Amniotic epithelial cell (primary cell): ENCODE measurements at regions not wholly inside any gene's neighbourhood (a gene's known extent, or its start where the extent isn't known, plus 50 kb on each side); places are given as distances from the start of the nearest gene placed in this dataset.
"Not testable (repeated sequence)": the region's sequence is repeated elsewhere in the genome, so short reads cannot be mapped to it uniquely, and the experiment has no call there.

Source experiments
- DNase-seq: peaks from one replicate; pipeline ENCODE4 v3.0.0-alpha.2; 2010; ENCODE audit warnings: low read depth

DNA sequence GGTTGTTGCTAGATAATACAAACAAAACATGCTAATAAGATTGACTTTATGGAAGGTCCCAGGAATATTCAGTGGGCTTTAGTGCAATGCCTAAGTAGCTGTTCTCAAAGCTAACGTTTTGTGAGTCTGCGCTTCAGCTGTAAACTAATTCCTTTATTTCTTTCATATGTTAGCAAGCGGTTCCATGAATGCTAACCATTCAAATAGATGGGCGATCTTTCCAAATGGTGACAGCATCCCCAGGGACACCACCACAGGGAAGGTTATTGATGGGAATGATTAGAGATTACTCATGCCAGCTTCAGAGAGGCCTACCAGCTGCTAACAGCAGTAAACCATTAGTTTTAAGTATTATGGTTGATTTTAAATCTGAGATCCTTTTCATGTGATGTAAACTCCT lies 405.7 kb upstream of the MCTP2 start:
- DNase-seq = no peak

DNA sequence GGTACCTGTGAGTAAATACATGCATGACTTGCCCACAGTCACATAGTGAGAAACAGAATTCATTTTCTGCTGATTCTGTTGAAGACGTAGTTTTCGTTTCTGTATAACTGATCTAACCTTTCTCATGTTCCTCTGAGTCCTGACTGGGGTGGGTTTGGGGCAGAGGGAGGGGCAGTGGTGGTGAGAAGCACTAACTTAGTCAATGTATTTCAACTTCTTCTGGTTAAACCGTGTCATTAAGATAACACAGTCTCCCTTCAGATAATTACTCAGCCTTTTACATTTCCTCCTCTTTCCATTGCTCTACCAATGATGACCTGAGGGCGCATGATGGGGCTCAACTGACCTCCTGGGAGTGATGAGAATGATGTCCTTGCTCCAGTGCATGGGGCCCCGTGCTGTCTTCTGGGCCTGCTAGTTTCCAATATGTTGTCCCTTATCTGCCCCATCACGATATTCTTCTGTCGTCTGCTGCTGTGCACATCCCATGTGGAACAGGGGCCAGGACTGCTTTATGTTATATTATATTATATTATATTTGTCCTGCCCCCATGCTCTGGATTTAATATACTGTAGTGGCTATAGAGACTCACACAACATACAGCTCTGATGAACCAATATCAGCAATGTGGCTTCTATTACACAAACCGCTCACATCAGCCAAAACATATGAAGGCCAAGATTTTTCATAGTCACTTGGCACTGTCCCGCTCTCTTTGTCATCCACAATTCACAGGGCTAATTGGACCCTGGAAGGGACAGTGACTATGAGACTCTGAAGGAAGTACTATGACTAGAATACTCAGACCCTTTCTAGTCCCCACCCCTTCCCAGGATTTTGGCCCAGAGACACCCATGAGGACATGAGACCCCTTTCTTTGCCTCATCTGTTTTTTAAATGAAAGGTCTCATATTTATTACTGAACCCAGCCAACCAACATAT lies 407.1 kb upstream of the MCTP2 start:
- no peak for DNase-seq

DNA sequence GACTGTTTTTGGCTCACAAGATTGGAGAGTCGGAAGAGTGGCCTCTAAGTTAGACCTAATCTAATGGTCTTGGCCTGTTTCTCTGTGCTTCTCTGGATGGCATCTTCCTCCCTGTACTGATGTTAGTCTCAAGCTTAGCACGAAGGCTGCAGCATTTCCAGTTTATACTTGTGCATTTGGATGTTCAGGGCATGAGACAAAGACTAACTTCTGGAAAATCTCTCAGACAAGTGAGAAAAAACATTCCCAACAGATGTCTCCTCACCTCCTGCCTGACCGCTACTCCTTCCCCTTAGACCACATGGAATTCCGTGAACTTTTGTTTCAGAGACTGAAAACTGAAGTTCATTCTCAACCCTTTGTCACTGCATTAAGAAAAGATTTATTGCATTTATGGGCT lies 410.8 kb upstream of the MCTP2 start:
- no peak for DNase-seq

DNA sequence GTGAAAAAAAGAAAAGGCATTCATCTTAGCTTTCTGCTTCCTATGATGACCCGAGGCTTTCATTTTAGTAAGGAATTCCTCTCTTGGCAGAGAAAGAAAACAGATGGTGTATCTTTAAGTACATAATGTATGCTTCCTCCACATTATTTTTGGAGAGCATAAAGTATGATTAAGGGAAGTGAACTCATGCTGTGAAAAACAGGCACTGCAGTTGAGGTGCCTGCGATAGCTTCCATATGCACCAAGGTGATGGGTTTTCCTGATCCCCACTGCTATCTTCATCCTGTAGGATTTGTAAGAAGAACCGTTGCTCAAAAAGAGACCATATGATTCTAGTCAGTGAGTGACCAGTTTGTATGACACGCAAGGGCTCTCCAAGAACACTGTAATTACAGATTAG lies 411.5 kb upstream of the MCTP2 start:
- no peak for DNase-seq

DNA sequence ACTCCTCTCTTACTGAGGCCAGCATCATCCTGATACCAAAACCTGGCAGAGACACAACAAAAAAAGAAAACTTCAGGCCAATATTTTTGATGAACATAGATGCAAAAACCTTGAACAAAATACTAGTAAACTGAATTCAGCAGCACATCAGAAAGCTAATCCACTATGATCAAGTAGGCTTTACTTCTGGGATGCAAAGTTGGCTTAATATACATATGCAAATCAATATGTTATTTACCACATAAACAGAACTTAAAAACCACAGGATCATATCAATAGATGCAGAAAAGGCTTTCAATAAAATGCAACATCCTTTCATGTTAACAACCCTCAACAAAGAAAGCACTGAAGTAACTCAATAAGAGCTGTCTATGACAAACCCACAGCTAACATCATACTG lies 414.5 kb upstream of the MCTP2 start:
- no peak for DNase-seq

DNA sequence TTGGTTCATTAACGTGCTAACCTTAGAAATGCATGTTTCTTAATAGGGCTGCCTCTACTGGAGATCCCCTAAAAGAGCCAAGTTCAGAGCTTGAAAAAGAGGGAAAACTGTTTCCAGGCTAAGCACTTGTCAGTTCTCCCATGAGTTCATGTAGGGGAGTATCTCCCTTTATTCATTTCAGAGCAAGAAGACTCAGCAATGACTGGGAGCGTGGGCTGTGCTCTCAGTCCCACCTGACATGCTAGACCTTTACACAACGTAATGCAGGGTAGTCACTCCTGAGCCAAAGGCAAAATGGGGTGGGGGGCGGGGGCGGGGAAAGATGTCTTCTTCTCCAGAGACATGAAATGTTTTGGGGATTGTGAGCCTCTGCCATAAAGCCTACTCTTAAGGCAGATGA lies 420.1 kb upstream of the MCTP2 start:
- no peak for DNase-seq

DNA sequence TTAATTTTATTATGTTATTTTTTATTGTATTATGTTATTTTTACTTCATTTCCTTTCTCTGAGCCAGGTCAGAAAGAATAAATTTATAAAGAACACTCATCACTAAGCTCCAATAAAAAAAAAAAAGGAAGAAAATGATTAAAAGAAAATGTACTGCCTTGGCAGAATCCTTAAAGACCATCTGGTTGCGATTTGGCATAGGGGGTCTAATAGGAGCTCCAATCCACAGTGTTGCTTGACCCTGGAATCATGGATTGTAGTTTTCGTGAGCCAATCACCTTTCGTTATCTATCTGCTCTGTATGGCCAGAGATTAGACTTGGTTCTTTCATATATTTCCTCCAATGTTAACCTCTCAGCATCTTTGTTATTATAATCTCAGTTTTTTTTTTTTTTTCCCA lies 421.8 kb upstream of the MCTP2 start:
- DNase-seq = no peak

DNA sequence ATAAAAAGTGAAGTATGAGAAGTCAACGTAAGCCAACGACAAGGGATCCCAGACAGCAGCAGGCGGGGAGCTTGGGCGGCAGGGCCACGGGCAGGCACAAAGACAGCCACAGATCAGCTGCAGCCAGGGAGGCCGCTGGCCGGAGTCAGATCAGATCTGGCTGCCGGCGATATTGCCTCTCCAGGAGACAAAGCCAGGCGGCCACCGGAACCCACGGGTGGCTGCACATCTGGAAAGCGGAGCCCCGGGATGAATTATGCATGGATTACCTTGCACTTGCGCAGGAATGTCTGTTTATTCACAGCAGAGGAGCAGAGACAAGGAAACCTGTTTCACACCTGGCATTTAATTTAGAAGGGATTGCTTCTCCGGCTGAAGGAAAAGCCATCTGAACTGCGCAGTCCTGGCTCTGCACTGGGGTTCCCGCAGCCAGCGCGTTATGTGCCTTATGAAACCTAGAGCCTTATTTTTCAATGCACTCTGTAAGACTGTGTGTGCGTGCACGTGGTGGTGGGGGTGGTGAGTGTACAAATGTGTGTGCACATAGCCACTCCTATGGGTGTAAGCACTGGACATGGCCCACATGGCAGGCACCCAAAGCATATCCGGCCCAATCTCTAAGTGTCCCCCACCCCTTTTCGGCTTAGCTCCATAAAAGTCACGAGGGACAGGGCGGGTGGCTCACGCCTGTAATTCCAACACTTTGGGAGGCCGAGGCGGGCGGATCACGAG lies 427.8 kb upstream of the MCTP2 start:
- no peak for DNase-seq

DNA sequence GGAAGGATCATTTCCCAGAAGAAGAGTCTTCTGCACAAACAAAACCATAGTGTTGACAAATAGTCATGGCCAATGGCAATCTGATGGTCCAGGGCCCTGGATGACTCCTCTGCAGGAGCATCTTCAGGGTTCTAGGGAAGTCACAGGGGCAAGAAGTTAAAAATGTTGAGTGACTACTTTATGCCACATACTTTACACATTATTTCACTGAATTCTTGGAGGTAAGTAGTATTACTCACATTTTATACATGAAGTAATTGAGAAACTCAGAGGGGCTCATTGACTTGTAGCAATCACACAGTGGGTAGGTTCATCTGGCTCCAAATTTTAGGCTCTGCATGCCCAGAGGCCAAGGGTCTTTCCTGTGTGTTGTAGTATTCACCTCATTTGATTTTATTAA lies 430.2 kb upstream of the MCTP2 start:
- DNase-seq = no peak

DNA sequence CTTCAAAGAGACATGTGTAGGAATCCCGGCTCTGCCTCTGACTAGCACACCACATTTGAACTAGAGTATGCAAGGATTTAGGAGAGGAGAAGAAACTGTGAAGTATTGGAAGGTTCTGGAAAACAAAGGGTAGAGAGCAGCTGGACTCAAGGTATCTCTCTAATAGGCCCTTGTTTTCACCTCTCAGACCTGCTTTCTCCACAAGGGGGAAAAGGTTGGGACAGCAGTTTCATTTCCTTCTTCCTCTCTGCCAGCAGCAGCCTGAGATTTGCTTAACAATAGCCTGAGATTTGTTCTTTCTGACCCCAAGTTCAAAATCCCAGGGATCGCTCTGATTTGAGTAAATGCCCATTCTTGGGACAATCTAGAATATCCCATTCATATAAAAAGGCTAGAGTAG lies 430.6 kb upstream of the MCTP2 start:
- DNase-seq = no peak

DNA sequence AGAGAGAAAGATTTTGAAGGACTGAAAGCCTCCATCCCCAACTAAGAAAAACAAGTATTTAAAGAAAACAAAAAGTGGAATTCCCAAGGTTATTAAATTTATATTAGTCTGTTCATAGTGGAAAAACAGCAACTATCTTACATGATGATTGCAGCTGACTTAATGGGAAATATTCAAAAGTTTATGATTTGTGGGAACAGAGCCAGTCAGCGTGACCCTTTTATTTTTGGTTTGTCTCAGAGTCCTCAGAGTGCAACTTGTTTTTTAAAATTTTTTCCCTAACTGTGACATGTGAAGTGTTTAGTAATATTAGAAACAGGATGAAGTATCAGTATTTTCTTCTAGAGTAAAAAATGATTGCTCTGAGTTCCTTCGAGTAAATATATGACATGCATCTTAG lies 441.9 kb upstream of the MCTP2 start:
- DNase-seq = no peak

DNA sequence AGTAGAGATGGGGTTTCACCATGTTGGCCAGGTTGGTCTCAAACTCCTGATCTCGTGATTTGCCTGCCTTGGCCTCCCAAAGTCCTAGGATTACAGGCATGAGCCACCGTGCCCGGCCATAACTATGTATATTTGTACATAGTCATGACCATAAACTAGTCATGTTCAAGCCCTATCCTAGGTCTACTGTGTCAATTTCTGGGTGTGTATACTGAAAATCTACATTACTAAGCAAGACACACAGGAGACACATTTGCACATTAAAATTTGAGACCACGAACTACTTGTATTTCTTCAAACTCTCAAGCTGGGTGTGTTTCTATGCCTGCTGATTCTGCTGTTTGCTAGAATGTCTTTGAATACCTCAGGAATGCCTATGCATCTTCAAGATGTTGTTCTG lies 451.3 kb upstream of the MCTP2 start:
- DNase-seq = no peak

DNA sequence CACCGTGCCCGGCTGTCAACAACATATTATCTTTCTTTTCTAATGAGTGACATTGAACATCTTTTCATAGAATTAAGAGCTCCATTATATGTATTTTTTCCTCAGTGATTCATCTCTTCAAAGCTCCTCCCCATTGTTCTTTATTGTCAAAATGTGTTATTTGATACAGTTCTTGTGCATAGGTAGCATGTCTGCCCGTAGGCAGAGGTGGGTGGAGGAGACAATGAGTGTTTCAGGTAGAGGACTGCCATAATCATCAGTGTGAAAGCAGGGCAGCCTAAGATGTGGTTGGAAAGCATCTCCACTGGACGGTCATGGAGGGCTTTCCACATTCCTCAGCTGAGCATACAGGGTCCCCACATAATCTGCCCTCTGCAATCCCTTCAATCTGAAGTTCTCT lies 452.0 kb upstream of the MCTP2 start:
- DNase-seq = no peak

DNA sequence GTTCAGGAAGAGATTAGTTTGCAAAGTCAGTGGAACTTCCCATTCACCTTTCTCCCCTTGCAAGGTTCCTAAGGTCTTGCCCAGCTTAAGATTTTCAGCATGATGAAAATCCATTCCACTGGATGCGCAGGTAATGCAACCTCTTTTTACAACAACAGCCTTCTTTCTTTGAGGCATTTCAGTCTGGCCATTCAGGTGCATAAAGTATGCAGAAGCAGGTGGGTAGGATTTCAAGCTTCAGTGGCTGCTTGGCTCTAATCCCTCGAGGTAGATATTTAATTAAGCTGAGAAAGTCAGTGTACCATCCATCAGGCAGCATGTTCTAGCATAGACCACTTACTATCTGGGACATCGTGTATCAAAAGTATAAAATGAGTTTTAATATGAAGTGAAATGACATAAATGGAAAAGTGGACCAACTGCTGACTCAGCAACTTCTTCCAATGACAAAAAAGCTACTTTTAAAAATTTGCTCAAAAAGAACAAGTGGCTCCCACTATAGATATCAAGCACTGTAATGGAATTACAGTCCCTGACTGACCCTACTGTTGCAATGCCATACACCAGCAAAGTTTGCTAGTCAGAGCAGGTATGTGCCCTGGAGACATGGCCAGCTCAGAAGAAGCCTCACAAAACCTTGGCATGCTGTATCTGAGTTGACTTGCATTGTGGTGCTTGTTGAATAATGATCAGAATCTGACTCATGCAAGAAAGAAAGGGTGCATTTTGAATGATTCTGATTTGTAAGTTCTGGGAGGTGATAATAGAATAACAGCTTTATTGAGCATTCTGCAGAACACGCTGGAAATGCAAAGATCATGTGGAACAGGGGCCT lies 459.9 kb upstream of the MCTP2 start:
- no peak for DNase-seq

DNA sequence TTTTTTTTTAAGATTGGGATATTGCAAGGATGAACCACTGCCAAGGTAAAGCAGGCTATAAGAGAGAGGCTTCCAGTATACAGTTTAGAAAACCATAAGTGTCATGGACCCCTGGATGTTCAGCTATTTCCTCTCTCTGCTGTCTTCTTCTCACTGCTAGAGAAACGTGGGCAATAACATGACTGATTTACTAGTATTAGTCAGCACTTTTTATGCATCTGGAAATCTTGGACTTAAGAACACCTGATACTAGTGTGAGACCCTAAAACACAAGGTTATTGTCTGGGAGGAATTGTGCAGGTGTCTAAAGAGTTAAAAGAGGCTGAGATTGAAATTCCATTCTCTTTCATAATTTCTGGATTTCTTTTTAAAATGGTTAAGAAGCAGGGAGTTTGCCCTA lies 460.6 kb upstream of the MCTP2 start:
- DNase-seq = no peak

DNA sequence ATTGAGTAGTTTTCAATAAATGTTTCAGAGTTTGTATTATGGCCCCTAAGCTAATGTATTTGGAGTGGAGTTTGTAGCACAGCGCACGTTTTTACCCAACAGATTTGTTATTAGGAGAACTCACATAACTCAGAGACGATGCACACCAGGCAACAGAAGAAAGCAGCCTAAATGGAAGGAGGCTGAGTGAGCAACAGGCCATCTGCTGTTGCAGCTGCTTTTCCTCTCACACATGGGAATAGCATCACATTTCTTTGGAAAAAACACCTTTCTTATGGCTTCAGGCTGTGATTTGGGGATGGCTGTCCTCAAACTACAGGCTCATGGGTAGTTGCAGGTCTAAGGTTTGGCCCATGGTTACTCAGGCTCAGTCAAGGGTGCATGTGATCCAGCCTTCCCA lies 469.3 kb upstream of the MCTP2 start:
- no peak for DNase-seq

DNA sequence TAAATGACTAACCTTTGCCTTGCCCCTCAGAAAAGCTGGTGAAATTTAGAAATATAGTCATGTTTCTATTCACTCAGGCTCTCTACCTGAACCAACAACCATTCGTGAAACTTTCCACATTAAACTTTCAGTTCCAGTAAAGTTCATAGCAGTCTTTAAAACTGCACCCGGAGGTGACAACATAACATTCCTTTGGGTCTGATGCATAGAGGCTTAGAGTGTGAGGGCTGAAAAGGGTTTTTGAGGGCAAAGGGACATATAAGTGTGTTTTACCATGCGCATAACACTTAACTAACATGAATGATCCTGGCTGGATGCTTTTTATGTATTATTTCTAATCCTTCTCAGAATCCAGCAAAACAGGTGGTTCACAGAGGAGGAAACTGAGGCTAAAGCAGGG lies 471.7 kb upstream of the MCTP2 start:
- no peak for DNase-seq

DNA sequence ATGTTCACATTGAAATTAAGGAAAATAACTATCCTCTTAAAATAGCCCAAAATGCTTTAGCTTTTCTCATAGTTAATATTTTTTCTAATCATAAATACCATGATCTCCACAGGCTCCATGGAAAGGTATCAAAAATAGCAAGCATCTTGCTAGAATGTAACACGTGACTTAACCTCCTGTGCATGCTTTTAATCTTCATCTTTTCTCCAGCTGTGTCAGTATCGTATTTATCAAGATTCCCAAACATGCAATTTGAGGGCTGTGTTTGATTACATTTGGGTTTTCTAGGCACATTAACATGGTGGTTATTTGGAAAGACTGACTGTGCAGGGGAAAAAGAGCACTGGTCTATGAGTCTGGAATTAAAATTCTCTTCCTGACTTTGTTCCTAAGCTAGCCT lies 472.5 kb upstream of the MCTP2 start:
- no peak for DNase-seq

DNA sequence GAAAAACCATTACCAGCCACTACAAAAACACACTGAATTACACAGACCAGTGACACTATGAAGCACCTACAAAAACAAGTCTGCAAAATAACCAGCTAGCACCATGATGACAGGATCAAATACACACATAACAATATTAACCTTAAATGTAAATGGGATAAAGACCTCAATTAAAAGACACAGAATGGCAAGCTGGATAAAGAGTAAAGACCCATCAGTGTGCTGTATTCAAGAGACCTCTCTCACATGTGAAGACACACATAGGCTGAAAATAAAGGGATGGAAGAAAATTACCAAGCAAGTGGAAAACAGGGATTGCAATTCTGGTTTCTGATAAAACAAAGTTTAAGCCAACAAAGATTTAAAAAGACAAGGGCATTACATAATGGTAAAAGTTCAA lies 482.7 kb upstream of the MCTP2 start:
- DNase-seq = no peak

DNA sequence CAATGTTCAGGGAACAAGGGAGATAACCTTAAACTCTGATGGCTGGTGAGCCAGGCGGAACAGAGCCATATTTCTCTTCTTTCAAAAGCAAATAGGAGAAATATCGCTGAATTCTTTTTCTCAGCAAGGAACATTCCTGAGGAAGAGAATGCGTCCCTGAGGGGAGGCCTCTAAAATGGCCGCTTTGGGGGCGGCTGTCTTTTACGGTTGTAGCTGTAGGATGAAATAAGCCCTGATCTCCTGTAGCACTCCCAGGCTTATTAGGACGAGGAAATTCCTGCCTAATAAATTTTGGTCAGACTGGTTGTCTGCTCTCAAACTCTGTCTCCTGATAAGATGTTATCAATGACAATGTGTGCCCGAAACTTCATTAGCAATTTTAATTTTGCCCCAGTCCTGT lies 496.4 kb upstream of the MCTP2 start:
- not testable (repeated sequence) for DNase-seq

DNA sequence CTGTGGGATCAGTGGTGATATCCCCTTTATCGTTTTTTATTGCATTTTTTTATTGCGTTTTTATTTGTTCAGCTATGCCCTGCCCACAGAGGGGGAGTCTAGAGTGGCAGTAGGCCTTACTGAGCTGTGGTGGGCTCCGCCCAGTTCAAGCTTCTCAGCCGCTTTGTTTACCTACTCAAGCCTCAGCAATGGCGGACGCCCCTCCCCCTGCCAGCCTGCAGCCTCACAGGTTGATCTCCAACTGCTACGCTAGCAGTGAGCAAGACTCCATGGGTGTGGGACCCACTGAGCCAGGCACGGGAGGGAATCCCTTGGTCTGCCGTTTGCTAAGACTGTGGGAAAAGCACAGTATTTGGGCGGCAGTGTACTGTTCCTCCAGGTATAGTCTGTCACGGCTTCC lies 500.6 kb upstream of the MCTP2 start:
- DNase-seq = no peak

DNA sequence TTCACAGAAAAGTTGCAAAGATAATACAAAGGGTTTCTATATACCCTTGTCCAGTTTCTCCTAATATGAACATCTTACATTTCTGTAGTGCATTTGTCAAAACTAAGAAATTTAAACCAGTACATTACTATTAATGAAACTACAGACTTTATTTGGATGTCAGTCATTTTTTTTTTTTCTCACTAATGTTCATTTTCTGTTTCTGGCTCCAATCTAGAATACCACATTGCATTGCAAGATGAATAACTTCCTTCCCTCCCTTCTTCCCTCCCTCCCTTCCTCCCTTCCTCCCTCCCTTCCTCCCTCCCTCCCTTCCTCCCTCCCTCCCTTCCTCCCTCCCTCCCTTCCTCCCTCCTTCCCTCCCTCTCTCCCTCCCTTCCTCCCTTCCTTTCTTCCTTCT lies 509.2 kb upstream of the MCTP2 start:
- DNase-seq = no peak

DNA sequence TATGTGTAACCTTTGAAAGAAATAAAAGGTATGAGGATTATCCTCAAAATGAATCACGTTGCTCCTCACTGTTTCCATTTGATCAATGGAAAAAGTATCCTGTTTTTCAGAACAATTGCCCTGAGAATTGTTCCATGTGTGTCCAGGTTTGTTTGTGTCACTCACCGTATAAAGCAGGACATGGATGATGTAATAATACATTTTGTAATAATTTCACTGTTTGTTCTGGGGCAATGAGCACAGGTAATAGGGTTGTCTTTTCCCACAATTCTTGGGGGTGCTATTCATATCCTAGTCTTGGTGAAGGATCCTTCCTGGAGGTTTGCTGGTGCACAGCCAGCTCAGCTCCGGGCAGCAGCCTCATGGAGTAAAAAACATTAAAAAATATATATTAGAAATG lies 510.8 kb upstream of the MCTP2 start:
- no peak for DNase-seq
